ENCODE measurements at regions not wholly inside any gene's neighbourhood (a gene's known extent, or its start where the extent isn't known, plus 50 kb on each side); places are given as distances from the start of the nearest gene placed in this dataset.

GRCh38 chr2:172233987-172234715 is 131.5 kb upstream of the DLX2 start:
- H2AFZ ChIP-seq (ENCODE audit: low read length): no peak overlapping the region
- no peak overlapping the region for H3K4me2 ChIP-seq (ENCODE audit: low read length)

GRCh38 chr2:172234716-172235691 is 132.3 kb upstream of the DLX2 start:
- H3K4me1 ChIP-seq (ENCODE audit: insufficient read depth, low read length, severe bottlenecking): no peaks in the 10 kb centered on the region
- no peak overlapping the region for H3K27ac ChIP-seq (ENCODE audit: low read depth, low read length, poor library complexity, severe bottlenecking)
- H3K79me2 ChIP-seq (ENCODE audit: insufficient read depth, low read length): no peaks in the 10 kb centered on the region
- H3K27me3 ChIP-seq (ENCODE audit: insufficient read depth, low read length): 0 out of 2 replicates have a peak, but pooled peaks cover under 1% of the 10 kb centered on the region
- H3K9ac ChIP-seq (ENCODE audit: low read length): no peak overlapping the region
- no peak overlapping the region for H3K4me2 ChIP-seq (ENCODE audit: low read length)
- H4K20me1 ChIP-seq (ENCODE audit: insufficient read depth, low read length): no peaks in the 10 kb centered on the region
- H3K9me3 ChIP-seq (ENCODE audit: low read length): no peaks in the 10 kb centered on the region
- no peaks in the 10 kb centered on the region for H3F3A ChIP-seq (ENCODE audit: insufficient read depth, low read length)
- TF ChIP-seq EZH2 (IDR thresholded peaks at IDR 0.05; ENCODE audit: borderline replicate concordance, low read length) (no peak), CTCF (IDR thresholded peaks at IDR 0.05; ENCODE audit: low read length) (no peak)
- H2AFZ ChIP-seq (ENCODE audit: low read length): no peak overlapping the region
- H3K36me3 ChIP-seq (ENCODE audit: insufficient read depth, low read length): no peaks in the 10 kb centered on the region
- H3K9me2 ChIP-seq (ENCODE audit: low read depth, low read length): no peaks in the 10 kb centered on the region
- H3K4me3 ChIP-seq (ENCODE audit: low read depth, low read length, poor library complexity, severe bottlenecking): no peak overlapping the region

More at GRCh38 chr2:172233987-172234715, 131.5 kb upstream of the DLX2 start:
- Histone ChIP-seq H3K4me3 (ENCODE audit: low read depth, low read length, poor library complexity, severe bottlenecking) (no peak overlapping the region), H3K9ac (ENCODE audit: low read length) (no peak overlapping the region), H3K9me2 (ENCODE audit: low read depth, low read length) (no peaks in the 10 kb centered on the region), H3K4me1 (ENCODE audit: insufficient read depth, low read length, severe bottlenecking) (no peaks in the 10 kb centered on the region), H3F3A (ENCODE audit: insufficient read depth, low read length) (no peaks in the 10 kb centered on the region), H3K79me2 (ENCODE audit: insufficient read depth, low read length) (no peaks in the 10 kb centered on the region), H3K27ac (ENCODE audit: low read depth, low read length, poor library complexity, severe bottlenecking) (no peak overlapping the region), H3K27me3 (ENCODE audit: insufficient read depth, low read length) (no peaks in the 10 kb centered on the region), H3K36me3 (ENCODE audit: insufficient read depth, low read length) (no peaks in the 10 kb centered on the region), H3K9me3 (ENCODE audit: low read length) (no peaks in the 10 kb centered on the region), H4K20me1 (ENCODE audit: insufficient read depth, low read length) (no peaks in the 10 kb centered on the region)
- TF ChIP-seq CTCF (IDR thresholded peaks at IDR 0.05; ENCODE audit: low read length): no peak
- no peak for TF ChIP-seq EZH2 (IDR thresholded peaks at IDR 0.05; ENCODE audit: borderline replicate concordance, low read length)

GRCh38 chr2:172239944-172240590 is 137.4 kb upstream of the DLX2 start:
- Histone ChIP-seq H3F3A (ENCODE audit: insufficient read depth, low read length) (no peaks in the 10 kb centered on the region), H3K9me2 (ENCODE audit: low read depth, low read length) (no peaks in the 10 kb centered on the region), H3K27ac (ENCODE audit: low read depth, low read length, poor library complexity, severe bottlenecking) (no peak overlapping the region), H2AFZ (ENCODE audit: low read length) (no peak overlapping the region), H3K4me2 (ENCODE audit: low read length) (no peak overlapping the region), H3K4me3 (ENCODE audit: low read depth, low read length, poor library complexity, severe bottlenecking) (no peak overlapping the region), H3K9me3 (ENCODE audit: low read length) (no peaks in the 10 kb centered on the region), H3K36me3 (ENCODE audit: insufficient read depth, low read length) (no peaks in the 10 kb centered on the region), H3K27me3 (ENCODE audit: insufficient read depth, low read length) (0 out of 2 replicates have a peak, but pooled peaks cover 4% of the 10 kb centered on the region), H3K4me1 (ENCODE audit: insufficient read depth, low read length, severe bottlenecking) (no peaks in the 10 kb centered on the region), H3K79me2 (ENCODE audit: insufficient read depth, low read length) (no peaks in the 10 kb centered on the region), H3K9ac (ENCODE audit: low read length) (no peak overlapping the region), H4K20me1 (ENCODE audit: insufficient read depth, low read length) (no peaks in the 10 kb centered on the region)
- no peak for TF ChIP-seq EZH2 (IDR thresholded peaks at IDR 0.05; ENCODE audit: borderline replicate concordance, low read length)
- no peak for TF ChIP-seq CTCF (IDR thresholded peaks at IDR 0.05; ENCODE audit: low read length)

Data from OCI-LY1 (cell line).